ENCODE measurements at regions not wholly inside any gene's neighbourhood (a gene's known extent, or its start where the extent isn't known, plus 50 kb on each side); places are given as distances from the start of the nearest gene placed in this dataset.

GRCh38 chr5:38692346-38692745, 135.9 kb upstream of the LIFR start:
- TF ChIP-seq, protein P1, sequence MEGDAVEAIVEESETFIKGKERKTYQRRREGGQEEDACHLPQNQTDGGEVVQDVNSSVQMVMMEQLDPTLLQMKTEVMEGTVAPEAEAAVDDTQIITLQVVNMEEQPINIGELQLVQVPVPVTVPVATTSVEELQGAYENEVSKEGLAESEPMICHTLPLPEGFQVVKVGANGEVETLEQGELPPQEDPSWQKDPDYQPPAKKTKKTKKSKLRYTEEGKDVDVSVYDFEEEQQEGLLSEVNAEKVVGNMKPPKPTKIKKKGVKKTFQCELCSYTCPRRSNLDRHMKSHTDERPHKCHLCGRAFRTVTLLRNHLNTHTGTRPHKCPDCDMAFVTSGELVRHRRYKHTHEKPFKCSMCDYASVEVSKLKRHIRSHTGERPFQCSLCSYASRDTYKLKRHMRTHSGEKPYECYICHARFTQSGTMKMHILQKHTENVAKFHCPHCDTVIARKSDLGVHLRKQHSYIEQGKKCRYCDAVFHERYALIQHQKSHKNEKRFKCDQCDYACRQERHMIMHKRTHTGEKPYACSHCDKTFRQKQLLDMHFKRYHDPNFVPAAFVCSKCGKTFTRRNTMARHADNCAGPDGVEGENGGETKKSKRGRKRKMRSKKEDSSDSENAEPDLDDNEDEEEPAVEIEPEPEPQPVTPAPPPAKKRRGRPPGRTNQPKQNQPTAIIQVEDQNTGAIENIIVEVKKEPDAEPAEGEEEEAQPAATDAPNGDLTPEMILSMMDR (IDR thresholded peaks at IDR 0.05): no peak
- TF ChIP-seq POLR2A (IDR thresholded peaks at IDR 0.05): no peak
